Common myeloid progenitor, CD34-positive (primary cell): ENCODE measurements at regions not wholly inside any gene's neighbourhood (a gene's known extent, or its start where the extent isn't known, plus 50 kb on each side); places are given as distances from the start of the nearest gene placed in this dataset.

ENCODE experiments used
- CTCF ChIA-PET: fragments of 350-600 bp; sonication (Branson Sonifier 250); formaldehyde crosslinking; loops from one replicate; lab custom pipeline; 2021; ENCODE audit warnings: antibody characterized with exemption; lab: Charles Lee
- POLR2A ChIA-PET: fragments of 350-600 bp; sonication (Branson Sonifier 250); formaldehyde crosslinking; loops from one replicate; lab custom pipeline; 2021; ENCODE audit warnings: antibody characterized with exemption; lab: Charles Lee
- DNase-seq, 3 donors: peaks; one replicate each; pipeline versions ENCODE4 v3.0.0 to v3.0.0-alpha.2; 2013
- H3K27ac ChIP-seq, 2 experiments: 1 replicate in 1 of 2; 2 replicates in 1 of 2; pipeline ENCODE4 v1.7.0; 2013; ENCODE audit warnings: inconsistent platforms in 2 of 2, low read length in 2 of 2, mild to moderate bottlenecking in 2 of 2, low read depth in 1 of 2, moderate library complexity in 1 of 2; ENCODE audit not compliant: severe bottlenecking in 2 of 2, insufficient read depth in 1 of 2, poor library complexity in 1 of 2
- H3K27me3 ChIP-seq, 5 experiments: replicated peaks in 2 of 5; 1 replicate in 3 of 5; 2 replicates in 2 of 5; pipeline versions ENCODE4 v1.6.1 to v1.7.0; 2013; ENCODE audit warnings: low read length in 4 of 5, mild to moderate bottlenecking in 2 of 5, moderate library complexity in 2 of 5, inconsistent platforms in 1 of 5; ENCODE audit not compliant: insufficient read depth in 5 of 5, control insufficient read depth in 4 of 5
- H3K36me3 ChIP-seq, 4 experiments: 1 replicate in 2 of 4; 2 replicates in 2 of 4; pipeline versions ENCODE4 v1.6.1 to v1.7.0; 2013; ENCODE audit warnings: low read length in 3 of 4, control low read depth in 1 of 4, mild to moderate bottlenecking in 1 of 4; ENCODE audit not compliant: control insufficient read depth in 4 of 4, insufficient read depth in 4 of 4
- H3K4me1 ChIP-seq, 4 experiments: 1 replicate in 3 of 4; 2 replicates in 1 of 4; pipeline versions ENCODE4 v1.6.1 to v1.7.1; 2013; ENCODE audit warnings: low read length in 3 of 4, mild to moderate bottlenecking in 3 of 4, control low read depth in 1 of 4, inconsistent platforms in 1 of 4, moderate library complexity in 1 of 4; ENCODE audit not compliant: control insufficient read depth in 4 of 4, insufficient read depth in 4 of 4; ENCODE audit errors: control extremely low read depth in 1 of 4
- H3K4me3 ChIP-seq, 7 experiments: 1 replicate in 4 of 7; 2 replicates in 3 of 7; pipeline versions ENCODE4 v1.5.1 to v1.7.0; 2013; ENCODE audit warnings: mild to moderate bottlenecking in 7 of 7, low read length in 6 of 7, moderate library complexity in 6 of 7, inconsistent platforms in 2 of 7, low read depth in 2 of 7, control low read depth in 1 of 7; ENCODE audit not compliant: insufficient read depth in 4 of 7, control insufficient read depth in 1 of 7; ENCODE audit errors: extremely low read depth in 1 of 7
- H3K9me3 ChIP-seq, 5 experiments: 1 replicate in 4 of 5; 2 replicates in 1 of 5; pipeline versions ENCODE4 v1.6.1 to v1.7.1; 2013; ENCODE audit warnings: low read length in 4 of 5, mild to moderate bottlenecking in 2 of 5, inconsistent platforms in 1 of 5, low read depth in 1 of 5, moderate library complexity in 1 of 5; ENCODE audit not compliant: control insufficient read depth in 4 of 5, insufficient read depth in 2 of 5; ENCODE audit errors: control extremely low read depth in 1 of 5
- WGBS: methylation state at CpG from one replicate; pipeline ENCODE4 v1.1.5; 2013; ENCODE audit not compliant: insufficient coverage; 5-methylcytosine and 5-hydroxymethylcytosine counted together

DNA sequence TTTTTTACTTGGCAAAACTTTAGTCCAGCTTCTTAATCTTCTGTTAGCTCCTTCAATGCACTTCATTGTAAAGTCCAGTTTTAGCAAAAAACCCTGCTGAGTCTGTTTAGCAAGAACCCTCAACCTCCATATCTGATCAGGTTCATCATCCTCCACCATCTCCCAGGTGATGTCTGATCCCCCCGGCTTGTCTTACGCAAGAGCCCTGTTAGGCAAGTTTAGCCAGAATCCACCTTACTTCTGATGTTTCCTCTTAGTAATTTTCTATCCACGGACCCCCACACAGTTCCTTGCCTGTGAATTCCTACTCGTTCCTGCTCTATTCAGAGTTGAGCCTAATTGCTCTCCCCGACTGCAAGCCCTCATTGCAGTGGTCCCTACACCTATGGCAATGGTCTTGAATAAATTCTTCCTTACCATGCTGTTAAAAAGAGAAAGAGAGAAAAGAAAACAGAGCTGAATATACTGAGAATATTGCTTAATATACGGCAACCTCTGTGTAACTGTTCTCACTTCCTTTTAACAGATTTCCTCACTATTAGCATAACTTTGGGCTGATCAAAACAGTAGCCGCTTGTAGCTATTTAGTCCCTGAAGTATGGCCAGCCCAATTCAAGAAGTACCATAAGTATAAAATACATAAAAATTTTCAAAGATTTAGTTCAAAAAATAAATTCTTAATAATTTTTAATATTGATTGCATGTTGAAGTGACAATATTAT lies 78.7 kb upstream of the MME start:
- H3K4me3 ChIP-seq: no peak overlapping the region
- ChIA-PET POLR2A (no interaction called here), CTCF (interaction anchor here (1.5 kb wide), 1 partner anchor 47 kb away, joined by 3 read pairs; no protein-coding TSS in a partner anchor)
- H3K36me3 ChIP-seq: no peaks in the 10 kb centered on the region
- no peak overlapping the region for H3K27ac ChIP-seq
- no peaks in the 10 kb centered on the region for H3K9me3 ChIP-seq
- 80% methylated on average over 3 of the region's 7 CpGs for WGBS
- DNase-seq: no peak
- H3K27me3 ChIP-seq: no peaks in the 10 kb centered on the region
- H3K4me1 ChIP-seq: no peaks in the 10 kb centered on the region

DNA sequence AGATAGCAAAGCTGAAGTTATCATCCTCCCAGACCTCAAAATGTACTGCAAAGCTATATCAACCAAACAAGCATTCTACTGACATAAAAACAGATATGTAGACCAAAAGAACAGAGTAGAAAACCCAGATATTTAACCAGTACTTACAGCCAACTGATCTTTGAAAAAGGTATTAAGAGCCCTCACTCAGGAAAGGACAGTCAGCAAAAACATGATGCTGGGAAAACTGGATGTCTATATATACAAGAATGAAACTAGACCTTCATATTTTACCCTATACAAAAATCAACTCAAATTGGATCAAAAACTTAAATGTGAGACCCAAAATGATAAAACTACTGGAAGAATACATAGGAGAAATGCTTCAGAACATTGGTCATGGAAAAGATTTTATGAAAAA lies 87.5 kb upstream of the MME start:
- Histone ChIP-seq H3K36me3 (no peaks in the 10 kb centered on the region), H3K4me1 (no peaks in the 10 kb centered on the region), H3K4me3 (no peak overlapping the region), H3K9me3 (peaks cover 0 to 2% (median 0%) of the 10 kb centered on the region in 5 experiments), H3K27me3 (no peaks in the 10 kb centered on the region), H3K27ac (no peak overlapping the region)
- ChIA-PET POLR2A (no interaction called here), CTCF (no interaction called here)
- no peak for DNase-seq

DNA sequence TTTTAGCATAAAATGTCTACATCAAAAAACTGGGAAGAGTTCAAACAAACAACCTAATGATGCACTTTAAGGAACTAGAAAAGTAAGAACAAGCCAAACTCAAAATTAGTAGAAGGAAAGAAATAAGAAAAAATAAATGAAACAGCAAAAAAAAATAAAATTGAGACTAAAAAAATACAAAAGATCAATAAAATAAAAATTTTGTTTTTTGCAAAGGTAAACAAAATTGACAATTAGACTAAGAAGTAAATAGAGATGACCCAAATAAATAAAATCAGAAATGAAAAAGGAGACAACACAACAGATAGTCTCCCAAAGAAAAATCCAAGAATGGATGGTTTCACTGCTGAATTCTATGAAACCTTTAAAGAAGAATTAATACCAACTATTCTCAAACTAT lies 89.6 kb upstream of the MME start:
- H3K27ac ChIP-seq: no peak overlapping the region
- no peak overlapping the region for H3K4me3 ChIP-seq
- CTCF ChIA-PET: no interaction called here
- H3K9me3 ChIP-seq: peaks cover 0 to 2% (median 0%) of the 10 kb centered on the region in 5 experiments
- no peak for DNase-seq
- no peaks in the 10 kb centered on the region for H3K4me1 ChIP-seq
- H3K27me3 ChIP-seq: no peaks in the 10 kb centered on the region
- no peaks in the 10 kb centered on the region for H3K36me3 ChIP-seq
- POLR2A ChIA-PET: no interaction called here

GRCh38 chr3:154987846-154988245 lies 92.3 kb upstream of the MME start:
- ChIA-PET CTCF (no interaction called here), POLR2A (no interaction called here)
- WGBS: no CpG with 5 or more reads among the region's 1 CpG

DNA sequence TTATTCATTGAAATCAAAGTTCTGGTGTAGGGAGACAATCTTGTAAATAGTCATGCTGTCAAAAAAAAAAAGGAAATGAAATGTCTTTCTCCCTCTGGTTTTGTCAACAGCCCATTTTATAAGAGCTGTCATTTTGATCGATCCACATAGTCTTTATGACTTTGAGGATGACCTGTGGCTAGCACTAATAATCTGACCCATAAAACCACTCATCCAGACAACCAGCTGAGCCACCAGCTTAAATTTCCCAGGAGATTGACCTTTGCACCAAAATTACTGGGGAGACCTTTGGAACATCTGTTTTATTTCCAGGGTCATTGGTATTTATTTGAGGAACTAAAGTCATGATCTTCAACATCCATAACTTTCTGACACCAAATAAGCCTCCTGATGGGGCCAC lies 98.5 kb upstream of the MME start:
- POLR2A ChIA-PET: no interaction called here
- Histone ChIP-seq H3K36me3 (no peaks in the 10 kb centered on the region), H3K4me1 (no peaks in the 10 kb centered on the region), H3K4me3 (no peak overlapping the region), H3K27me3 (no peaks in the 10 kb centered on the region), H3K27ac (no peak overlapping the region), H3K9me3 (peaks cover 0 to 1% (median 0%) of the 10 kb centered on the region in 5 experiments)
- WGBS: no CpG with 5 or more reads among the region's 1 CpG
- CTCF ChIA-PET: no interaction called here
- DNase-seq: no peak

More at GRCh38 chr3:154987846-154988245, 92.3 kb upstream of the MME start:
- Histone ChIP-seq H3K4me1 (no peaks in the 10 kb centered on the region), H3K27ac (no peak overlapping the region), H3K4me3 (no peak overlapping the region), H3K36me3 (no peaks in the 10 kb centered on the region), H3K9me3 (peaks cover 0 to 2% (median 0%) of the 10 kb centered on the region in 5 experiments), H3K27me3 (no peaks in the 10 kb centered on the region)
- DNase-seq: no peak

GRCh38 chr3:154981201-154981600 lies 98.9 kb upstream of the MME start:
- CTCF ChIA-PET: no interaction called here
- POLR2A ChIA-PET: no interaction called here
- no peaks in the 10 kb centered on the region for H3K27me3 ChIP-seq
- DNase-seq: no peak
- H3K27ac ChIP-seq: no peak overlapping the region
- H3K36me3 ChIP-seq: no peaks in the 10 kb centered on the region
- H3K4me1 ChIP-seq: no peaks in the 10 kb centered on the region
- no peak overlapping the region for H3K4me3 ChIP-seq
- H3K9me3 ChIP-seq: peaks cover 0 to 1% (median 0%) of the 10 kb centered on the region in 5 experiments

DNA sequence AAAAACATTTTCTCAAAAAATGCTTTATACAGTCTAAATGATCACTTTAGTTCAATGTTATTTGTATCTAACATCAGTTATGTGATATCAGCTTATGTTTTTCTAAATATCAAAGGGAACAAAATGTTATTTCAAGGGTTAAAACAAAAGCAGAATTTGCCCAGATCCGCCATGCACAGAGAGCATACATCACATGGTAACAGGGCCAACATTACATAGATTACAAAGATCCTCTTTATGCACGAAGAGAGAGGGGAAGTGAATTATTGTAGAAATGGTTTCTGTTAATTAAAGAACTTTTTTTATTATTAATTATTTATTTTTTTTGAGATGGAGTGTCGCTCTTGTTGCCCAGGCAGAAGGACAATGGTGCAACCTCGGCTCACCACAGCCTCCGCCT lies 100.8 kb upstream of the MME start:
- no peak overlapping the region for H3K27ac ChIP-seq
- H3K4me1 ChIP-seq: no peaks in the 10 kb centered on the region
- ChIA-PET CTCF (interaction anchor here (1.5 kb wide), 1 partner anchor 18 kb away, joined by 3 read pairs; no protein-coding TSS in a partner anchor), POLR2A (no interaction called here)
- H3K9me3 ChIP-seq: peaks cover 0 to 1% (median 0%) of the 10 kb centered on the region in 5 experiments
- no CpG with 5 or more reads among the region's 5 CpGs for WGBS
- no peaks in the 10 kb centered on the region for H3K36me3 ChIP-seq
- no peak overlapping the region for H3K4me3 ChIP-seq
- DNase-seq: no peak
- H3K27me3 ChIP-seq: no peaks in the 10 kb centered on the region
